MV-4-11 (cell line): ENCODE measurements at regions not wholly inside any gene's neighbourhood (a gene's known extent, or its start where the extent isn't known, plus 50 kb on each side); places are given as distances from the start of the nearest gene placed in this dataset.

Experiments
- DNase-seq: peaks from one replicate; lab custom pipeline; 2025; lab: John Stamatoyannopoulos, UW

DNA sequence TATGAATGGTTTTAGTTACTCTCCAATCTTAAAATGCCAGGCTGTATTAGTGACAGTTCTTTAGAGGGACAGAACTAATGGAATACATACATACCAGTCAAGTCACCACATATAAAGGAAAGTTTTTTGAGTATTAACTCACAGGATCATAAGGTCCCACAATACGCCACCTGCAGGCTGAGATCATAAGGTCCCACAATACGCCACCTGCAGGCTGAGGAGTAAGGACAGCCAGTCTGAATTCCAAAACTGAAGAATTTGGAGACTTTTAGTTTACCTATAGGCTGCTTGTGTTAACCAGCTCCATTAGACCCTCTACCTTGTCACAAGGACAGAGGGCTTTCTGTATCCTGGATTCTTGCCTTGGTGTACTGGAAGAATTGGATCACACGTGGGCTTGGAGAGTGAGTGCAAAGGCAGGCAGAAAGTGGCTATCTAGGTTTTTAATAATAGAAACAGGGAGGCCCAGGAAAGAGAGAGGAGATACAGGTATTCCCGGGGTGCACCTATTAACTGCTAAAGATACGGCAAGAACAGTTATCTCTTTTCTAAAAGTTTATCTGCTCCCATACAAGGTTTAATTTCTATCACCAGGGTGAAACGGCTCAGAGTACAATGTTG lies 234.9 kb upstream of the CYRIA start:
- DNase-seq, result peak; percentile 53

GRCh38 chr2:16899958-16900357 lies 234.3 kb upstream of the CYRIA start:
- no peak for DNase-seq

- no peak for DNase-seq
These were observed 224.4 kb upstream of the CYRIA start for GRCh38 chr2:16890081-16890480.

DNA sequence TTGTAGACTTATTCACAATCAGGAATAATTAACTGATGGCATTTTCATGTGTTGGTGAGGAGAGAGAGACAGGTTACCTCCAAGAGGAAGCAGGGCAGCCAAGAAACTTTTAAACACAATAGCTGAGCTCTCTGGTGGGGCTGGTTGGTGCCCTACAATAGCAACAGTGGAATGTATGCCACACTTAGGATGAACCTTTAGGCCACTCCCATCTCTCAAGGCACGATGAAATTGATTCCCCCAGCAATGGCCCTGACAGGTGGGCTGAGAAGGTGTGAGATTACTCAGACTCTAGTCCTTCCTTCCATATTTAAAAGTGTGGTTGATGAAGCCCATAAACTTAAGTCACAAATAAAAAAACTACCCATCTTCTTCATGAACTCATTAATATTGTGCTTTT lies 219.4 kb upstream of the CYRIA start:
- no peak for DNase-seq

GRCh38 chr2:16882706-16883105 lies 217.1 kb upstream of the CYRIA start:
- no peak for DNase-seq

GRCh38 chr2:16881122-16881521 lies 215.5 kb upstream of the CYRIA start:
- DNase-seq, result no peak

- peak; percentile 64 for DNase-seq
These were observed 205.8 kb upstream of the CYRIA start for GRCh38 chr2:16871411-16871810.

GRCh38 chr2:16870491-16871076 lies 204.9 kb upstream of the CYRIA start:
- no peak for DNase-seq

GRCh38 chr2:16869711-16870110 lies 204.1 kb upstream of the CYRIA start:
- DNase-seq, result no peak

DNA sequence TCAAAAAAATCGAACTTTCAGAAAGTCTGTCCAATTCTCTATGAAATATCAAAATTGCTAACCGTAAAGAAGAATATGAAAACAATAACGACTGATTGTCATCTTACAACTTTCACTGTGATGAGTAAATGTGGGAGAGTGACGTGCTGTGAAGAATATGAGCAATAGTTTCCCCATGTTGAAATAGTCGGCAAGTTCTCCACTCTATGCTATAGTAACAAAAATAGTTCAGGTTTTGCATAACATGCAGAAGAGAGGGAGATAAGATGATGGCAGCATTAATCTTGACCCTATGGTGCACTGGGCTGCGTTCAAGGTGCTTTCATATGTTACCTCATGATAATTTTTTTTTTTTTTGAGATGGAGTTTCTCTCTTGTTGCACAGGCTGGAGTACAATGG lies 196.8 kb upstream of the CYRIA start:
- DNase-seq, result peak; percentile 76

DNA sequence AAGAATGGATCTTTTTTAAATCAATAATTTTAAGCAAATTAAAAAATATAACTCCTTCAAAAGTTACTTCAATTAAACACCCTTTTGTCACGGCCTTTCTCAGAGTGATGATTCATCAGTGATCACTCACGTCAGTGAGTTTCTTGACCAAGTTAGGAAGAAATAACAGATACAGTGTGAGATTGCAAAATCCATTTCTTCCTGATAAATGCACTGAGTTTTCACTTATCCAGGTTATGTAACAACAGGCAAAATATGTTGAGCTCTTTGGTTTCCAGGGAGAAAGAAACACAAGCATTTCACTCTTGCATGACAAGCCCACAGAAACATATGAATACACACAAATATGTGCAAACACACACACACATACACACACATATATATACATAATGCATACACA lies 195.9 kb upstream of the CYRIA start:
- DNase-seq, result peak; percentile 83

DNA sequence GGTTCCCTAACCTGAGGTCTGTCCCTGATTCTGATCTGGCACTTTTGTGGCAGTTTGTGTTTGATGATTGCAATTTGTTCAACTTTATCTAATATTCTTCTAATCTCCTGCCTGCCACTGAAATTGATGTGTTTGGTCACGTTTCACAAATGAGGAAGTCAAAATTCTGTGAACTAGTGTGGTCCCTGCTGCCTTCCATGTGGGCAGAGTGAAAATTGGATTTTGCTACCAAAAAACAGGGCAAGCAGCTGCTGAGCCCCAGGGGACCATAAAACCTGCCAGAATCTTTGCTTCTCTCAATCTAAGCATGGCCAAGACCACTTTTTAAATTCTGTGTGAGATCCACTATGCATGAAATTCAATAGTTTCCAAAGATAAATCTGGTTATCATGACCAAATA lies 195.5 kb upstream of the CYRIA start:
- DNase-seq, result peak; percentile 64

GRCh38 chr2:16860627-16861026 lies 195.0 kb upstream of the CYRIA start:
- DNase-seq, result no peak

DNA sequence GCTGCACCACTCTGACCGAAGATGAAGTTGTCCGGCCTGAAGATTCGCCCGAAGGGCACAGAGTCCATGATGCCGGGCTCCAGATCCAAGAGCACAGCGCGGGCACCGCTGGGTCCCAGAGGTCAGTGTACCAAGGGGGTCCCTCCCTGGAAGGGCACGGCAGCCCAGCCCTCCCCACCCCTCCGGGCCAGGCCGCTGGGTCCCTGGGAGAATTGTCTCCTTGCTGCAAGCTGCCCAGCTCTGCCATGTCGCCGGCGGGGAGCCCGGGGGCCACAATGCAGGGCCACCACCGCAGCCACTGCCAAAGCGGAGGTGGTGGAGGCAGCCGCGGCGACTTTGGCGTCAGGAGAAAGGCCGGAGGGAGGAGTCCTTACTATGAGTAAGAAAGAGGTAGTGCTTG lies 189.5 kb upstream of the CYRIA start:
- DNase-seq, result no peak

DNA sequence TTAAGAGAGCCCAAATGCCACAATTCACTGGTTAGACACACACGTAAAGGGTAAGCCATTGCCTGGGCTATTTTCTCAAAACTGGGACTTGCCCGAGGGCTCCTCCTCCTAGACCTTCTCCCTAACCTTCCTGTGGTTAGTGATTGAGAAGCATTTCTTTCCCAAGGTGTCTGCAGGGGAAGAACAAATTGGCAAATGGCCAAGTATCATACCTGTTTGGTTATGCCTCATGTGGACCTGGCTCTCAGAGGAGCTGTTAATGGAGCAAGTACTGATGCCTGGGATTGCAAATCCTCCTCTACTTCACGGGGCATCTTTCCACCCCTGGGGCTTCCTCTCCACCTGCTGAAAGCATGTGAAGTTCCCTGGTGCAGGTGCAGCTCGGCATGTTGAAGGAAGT lies 187.5 kb upstream of the CYRIA start:
- no peak for DNase-seq

- DNase-seq, result no peak
These were observed 187.0 kb upstream of the CYRIA start for GRCh38 chr2:16852651-16853050.

DNA sequence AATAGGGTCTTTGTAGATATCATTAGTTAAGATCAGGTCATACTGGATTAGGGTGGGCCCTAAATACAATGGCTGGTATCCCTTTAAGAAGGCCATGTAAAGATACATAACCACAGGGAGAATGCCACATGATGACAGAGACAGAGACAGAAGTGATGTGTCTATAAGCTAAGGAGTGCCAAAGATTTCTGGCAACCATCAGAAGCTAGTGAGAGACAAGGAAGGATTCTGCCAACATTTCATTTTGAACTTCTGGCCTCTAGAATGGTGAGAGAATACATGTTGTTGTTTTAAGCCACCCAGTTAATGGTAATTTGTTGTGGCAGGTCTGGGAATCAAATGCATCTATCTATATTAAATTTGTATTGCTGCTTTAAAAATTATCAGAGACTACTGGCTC lies 185.5 kb upstream of the CYRIA start:
- no peak for DNase-seq

GRCh38 chr2:16840496-16841172 lies 175.0 kb upstream of the CYRIA start:
- DNase-seq, result no peak

- DNase-seq, result peak; percentile 40
These were observed 167.3 kb upstream of the CYRIA start for GRCh38 chr2:16832910-16833309.

GRCh38 chr2:16828828-16829160 lies 163.2 kb upstream of the CYRIA start:
- DNase-seq, result no peak

DNA sequence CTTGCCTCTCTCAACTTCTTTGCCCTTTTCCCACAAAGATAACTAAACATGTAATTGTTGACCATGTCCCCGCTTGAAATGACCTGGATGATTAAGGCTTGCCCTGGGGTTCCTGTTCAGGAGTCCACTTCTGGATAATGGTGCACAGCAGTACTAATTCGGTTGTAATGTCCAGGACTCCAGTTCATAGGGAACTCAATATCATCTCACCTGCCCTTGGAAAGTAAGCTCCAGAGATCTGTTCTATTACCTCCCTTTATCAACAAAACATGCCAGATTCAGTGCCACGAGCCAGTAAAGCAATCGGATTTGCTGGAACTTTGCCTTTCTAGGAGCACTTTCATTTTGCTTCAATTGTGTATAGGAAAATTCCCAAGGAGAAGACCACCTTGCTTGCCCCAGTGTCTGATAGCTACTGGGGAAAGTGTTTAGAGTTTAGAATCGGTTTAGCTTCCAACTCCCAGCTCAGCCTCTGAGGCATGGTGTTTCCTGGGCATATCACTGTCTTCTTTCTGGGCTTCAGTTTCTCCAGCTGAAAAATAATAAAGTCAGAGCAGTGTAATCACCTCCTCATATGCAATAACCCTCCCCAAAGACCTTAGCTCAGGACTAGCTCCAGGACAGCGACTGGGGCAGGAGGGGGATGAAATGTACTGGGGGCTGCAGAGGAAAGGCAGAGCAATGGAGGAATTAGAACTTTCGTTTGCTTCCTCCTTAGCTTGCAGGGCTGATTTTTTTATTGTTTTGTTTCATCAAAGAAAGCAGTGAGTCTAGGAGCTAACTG lies 162.6 kb upstream of the CYRIA start:
- no peak for DNase-seq

DNA sequence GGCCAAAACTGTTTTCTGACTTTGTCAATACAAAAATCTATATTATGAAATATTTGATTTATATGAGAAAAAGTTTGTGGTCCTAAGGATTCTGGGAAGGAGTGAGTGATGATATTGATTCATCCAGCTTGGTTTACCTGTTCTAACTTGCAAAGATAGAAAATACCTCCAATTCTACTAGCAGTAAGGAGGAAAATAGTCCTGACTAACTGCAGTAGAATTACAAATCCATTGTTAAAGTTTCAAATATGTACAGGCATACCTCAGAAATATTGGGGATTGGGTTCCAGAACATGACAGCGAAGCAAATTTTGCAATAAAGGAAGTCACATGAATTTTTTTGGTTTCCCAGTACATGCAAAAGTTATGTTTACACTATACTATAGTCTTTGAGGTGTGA lies 158.8 kb upstream of the CYRIA start:
- no peak for DNase-seq

GRCh38 chr2:16821692-16822091 lies 156.1 kb upstream of the CYRIA start:
- DNase-seq, result no peak
